KG1 (cell line): ENCODE measurements at regions not wholly inside any gene's neighbourhood (a gene's known extent, or its start where the extent isn't known, plus 50 kb on each side); places are given as distances from the start of the nearest gene placed in this dataset.

Experiments
- DNase-seq: peaks from one replicate; lab custom pipeline; 2025; lab: John Stamatoyannopoulos, UW

- DNase-seq: no peak
These were observed 263.4 kb upstream of the CHD6 start for GRCh38 chr20:41881466-41882046.

DNA sequence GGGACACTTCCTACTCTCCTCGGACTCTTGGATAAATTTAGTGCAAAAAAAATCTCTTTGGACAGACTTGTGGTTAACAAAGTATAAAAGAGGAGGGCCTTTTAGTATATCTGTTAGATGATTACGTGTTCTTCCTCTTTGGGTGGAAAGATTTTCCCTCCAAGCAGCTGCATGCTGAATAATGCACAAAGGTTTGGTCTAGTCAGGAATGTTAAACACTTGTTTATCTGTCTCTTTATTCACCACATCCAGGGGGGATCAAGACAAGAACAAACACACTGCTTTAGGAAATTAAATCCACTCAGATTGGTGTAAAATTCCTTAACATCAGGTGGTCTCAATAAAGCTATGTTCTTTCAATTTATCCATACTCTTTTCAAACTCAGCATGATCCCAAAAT is 260.9 kb upstream of the CHD6 start:
- DNase-seq: no peak

DNA sequence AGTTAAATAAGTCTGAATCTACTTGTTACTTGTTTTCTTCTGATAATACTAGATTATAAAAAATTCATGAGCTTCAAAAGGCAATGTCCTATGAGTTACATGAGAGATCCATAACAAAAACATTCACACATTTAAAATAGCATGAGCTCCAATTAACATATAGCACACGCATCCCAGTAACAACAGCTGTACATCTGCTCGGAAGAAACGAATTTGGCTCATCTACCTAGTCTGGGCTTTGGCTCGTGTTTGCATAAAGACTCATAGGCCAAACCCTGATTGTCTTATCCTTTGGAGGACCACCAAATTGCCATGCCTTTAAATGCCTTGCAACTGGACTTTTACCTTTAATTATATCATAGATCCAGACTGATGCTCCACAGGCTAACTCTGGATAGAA is 259.7 kb upstream of the CHD6 start:
- DNase-seq: no peak

GRCh38 chr20:41874658-41875057 is 256.5 kb upstream of the CHD6 start:
- no peak for DNase-seq

DNA sequence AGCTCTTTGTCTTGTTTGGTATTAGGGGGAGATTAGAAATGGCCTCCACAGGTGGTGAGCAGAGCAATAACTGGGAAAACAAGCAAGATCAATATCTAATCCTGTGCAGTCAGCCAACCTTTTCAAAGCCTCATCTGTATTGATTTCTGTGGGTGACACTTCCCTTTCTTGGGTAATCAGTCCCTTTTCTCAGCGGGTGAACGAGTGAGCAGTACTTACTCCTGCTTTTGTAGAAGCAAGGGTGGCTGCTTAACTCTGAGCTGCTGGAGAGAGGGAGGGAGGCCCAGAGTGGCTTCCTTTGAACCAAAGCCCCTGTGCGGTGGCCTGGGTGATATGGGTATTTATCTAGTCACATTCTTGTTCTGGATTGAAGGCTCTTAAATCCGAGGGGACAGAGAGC is 254.8 kb upstream of the CHD6 start:
- DNase-seq: no peak

DNA sequence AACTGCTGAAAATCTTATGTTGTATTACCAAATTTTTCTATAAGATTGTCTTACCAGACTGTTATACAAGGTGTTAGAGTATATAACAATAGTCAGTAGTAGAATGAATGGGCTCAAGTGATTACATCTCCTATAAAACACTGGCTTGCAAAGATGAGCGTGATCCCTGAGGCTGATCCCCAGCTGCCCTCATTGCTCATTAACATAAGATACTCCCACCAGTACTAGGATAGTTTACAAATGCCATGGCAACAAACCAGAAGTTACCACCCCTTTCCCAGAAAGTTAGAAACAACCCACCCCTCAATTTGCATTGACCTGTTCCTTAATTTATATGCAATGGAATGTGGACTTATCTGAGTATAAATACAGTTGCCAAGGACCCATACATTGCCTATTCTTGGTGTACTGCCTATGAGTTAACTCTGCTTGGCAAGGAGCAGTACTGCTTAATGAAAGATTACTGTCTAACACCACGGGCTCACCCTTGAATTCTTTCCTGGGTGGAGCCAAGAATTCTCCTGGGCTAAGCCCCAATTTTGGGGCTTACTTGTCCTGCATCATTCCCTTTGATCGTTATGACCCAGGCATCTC is 252.8 kb upstream of the CHD6 start:
- DNase-seq: no peak

DNA sequence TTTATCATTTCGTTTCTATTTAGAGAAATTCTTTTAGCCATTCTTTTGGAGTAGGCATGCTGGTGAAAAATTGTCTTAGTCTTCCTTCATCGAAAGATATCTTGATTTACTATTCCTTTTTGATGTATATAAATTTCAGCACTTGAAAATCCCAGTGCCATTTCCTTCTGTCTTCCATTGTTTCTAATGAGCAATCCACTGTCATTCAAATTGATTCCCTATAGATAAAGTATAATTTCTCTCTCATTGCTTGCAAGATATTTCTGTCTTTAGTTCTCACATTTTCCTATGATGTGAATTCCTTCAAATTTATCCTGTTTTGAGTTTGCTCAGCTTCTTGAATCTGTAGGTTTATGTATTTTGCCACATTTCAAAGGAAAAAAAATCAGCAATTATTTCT is 251.1 kb upstream of the CHD6 start:
- no peak for DNase-seq

DNA sequence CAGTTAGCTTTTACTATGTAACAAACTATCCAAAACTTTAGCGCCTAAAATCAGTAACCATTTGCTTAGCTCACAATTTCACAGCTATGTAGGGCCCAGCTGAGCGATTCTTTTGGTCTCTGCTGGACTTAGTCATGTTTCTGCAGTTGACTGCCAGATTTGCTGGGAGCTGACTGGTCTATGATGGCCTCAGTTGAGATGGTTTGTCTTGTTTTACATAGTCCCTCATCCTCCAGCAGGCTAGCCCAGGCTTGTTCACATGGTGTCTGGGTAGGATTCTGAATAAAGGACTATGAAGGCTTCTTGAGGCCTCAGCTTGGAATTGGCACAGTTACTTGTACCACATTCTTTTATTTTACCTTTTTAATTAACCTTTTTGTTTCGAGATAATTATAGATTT is 247.8 kb upstream of the CHD6 start:
- no peak for DNase-seq

GRCh38 chr20:41862476-41862875 is 244.3 kb upstream of the CHD6 start:
- DNase-seq: no peak

DNA sequence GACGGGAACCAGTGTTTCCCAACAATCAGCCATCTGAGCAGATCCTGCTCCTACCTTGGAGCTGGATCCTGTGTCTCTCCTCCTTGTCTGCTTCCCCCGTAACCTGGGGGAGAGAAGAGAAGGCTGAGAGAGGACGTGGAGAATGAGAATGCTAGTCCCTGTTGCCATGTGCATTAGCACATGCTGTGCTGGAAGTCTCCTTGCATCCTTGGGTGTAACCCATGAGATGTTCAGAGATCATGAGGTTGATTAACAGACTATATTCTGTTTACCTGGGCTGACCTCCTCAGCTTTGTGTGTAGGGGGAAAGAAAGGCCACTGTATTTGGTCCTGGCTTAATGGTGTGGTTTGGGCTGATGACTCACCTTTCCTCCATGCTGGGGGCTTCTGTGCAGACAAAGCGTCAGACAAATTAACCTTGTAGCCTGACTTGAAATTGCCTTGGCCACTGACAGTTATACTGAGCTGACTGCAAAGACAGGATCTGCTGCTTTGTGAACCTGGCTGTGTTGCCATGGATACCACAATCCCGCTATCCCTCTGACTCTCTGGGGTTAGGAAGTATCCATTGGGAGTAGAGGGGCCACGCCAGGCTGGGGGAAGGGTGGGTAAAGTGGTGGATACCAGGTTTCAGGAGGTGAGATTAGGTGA is 243.7 kb upstream of the CHD6 start:
- no peak for DNase-seq

DNA sequence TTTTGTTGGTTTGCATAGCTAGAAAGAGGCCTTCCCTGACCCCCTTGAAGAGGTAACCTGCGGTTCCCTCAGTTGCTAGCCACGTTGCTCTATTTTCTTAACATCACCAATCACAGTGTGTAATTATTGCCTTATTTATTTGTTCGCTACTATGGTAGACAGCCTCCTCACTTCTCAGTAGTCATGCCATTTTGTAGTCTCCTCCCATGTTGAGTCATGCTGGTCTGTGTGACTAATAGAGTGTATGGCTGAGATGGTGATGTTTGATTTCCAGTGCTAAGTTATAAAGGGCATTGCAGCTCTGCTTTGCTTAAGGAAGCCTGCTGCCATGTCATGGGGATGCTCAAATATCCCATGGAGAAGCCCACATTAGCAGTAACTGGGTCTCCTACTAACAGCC is 236.6 kb upstream of the CHD6 start:
- no peak for DNase-seq

GRCh38 chr20:41853806-41854205 is 235.6 kb upstream of the CHD6 start:
- no peak for DNase-seq

DNA sequence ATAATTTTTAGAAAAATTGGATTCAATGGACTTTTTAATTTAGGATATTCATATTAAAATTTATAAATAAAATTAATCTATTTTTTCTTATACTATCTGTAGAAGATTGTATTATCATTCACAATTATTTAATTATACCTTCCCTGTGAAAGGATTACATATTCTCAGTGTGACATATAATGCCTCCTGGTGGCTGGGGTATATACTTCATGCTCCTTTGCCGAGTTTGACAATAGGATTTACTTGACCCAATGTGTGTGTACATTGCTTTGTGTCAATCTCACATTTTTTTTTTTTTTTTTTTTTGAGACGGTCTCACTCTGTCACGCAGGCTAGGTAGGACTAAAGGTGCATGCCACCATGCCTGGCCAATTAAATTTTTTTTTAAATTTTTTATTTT is 230.0 kb upstream of the CHD6 start:
- no peak for DNase-seq

- DNase-seq: no peak
These were observed 219.6 kb upstream of the CHD6 start for GRCh38 chr20:41837669-41838224.

DNA sequence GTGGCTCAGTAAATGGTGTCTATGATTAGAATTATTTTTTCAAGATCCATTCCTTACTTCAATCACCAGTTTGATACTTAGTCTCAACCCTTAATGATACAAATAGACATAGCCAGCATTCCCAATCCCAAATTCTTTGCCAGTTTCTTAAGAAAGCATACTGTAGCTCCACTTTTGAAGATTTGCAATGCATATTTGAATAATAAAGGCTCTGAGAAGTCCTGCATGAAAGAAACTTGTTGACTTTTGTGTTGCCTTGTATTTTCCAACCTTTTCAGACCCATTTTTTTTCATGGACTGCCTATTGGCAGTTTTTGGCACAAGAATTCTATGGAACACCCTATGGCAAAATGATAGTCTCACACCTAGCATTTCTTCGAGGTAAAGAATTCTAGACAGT is 215.6 kb upstream of the CHD6 start:
- no peak for DNase-seq

GRCh38 chr20:41830702-41831101 is 212.5 kb upstream of the CHD6 start:
- DNase-seq: no peak

DNA sequence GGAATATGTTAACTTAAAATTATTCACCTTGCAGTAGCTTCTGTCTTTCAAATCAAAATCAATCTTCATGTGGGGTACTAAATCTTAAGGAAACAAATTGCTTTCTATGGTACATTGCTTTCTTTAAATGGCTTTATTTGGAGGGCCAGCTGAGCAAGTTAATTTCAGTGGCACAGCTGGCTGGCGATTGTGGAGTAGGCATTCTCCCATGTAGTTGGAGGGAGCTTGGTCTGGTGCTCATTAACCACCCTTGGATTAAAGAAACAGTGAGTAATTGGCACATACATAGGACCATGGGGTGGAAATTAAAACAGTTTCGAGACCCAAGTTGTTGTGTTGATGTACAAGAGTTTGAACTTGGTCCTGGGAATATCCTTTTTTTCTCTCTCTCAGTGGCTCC is 201.3 kb upstream of the CHD6 start:
- no peak for DNase-seq

DNA sequence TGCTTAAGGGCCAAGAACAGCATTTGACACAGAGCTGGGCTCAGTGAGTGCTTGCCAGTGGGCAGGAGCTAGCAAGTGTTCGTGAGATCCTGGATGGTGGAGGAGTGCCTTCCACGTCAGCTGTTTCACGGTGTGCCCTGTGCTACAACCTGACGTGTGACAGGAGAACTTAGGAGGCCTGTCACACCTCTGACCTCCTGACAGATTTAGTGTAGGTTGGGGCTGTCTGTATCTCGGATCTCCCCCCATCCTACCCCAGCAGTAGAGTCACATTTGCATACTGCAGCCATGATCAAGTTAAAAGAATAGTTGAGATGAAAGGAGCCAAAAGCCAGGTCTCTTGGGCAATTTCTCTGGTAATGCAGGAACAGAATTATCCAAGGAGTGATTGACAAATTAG is 200.8 kb upstream of the CHD6 start:
- no peak for DNase-seq

DNA sequence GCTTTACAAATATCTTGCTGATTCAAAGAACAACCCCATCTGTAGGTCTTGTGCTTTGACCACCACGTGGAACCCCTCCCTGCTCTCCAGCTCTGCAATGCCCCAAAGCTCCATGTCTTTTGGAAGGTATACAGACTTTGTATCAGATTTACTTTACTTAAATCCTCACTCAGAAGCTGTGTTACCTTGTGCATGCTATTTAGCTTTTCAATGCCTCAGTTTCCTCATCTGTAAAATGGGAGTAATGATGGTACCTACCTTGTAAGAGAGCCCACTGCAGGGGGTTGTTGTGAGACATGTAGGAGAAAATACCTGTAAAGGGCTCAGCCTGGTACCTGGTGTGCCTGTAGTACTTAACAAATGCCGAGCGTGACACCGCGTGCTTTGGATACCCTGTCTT is 200.2 kb upstream of the CHD6 start:
- no peak for DNase-seq

DNA sequence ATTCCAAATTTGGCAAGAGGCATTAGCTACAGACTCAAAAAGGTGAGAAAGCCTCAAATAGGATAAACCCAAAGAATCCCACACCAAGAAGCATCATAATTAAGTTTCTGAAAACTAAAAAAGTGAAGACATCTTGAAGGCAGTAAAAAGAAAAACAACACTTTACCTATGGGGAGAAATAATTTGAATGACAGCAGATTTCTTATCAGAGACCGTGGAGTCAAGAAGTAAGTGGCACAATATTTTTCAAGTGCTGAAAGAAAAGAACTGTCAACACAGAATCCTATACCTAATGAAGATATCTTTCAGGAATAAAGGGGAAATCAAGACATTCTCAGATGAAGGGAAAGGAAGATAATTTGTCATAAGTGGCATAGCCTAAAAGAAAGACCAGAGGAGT is 193.3 kb upstream of the CHD6 start:
- no peak for DNase-seq

- DNase-seq: no peak
These were observed 181.9 kb upstream of the CHD6 start for GRCh38 chr20:41800040-41800439.

DNA sequence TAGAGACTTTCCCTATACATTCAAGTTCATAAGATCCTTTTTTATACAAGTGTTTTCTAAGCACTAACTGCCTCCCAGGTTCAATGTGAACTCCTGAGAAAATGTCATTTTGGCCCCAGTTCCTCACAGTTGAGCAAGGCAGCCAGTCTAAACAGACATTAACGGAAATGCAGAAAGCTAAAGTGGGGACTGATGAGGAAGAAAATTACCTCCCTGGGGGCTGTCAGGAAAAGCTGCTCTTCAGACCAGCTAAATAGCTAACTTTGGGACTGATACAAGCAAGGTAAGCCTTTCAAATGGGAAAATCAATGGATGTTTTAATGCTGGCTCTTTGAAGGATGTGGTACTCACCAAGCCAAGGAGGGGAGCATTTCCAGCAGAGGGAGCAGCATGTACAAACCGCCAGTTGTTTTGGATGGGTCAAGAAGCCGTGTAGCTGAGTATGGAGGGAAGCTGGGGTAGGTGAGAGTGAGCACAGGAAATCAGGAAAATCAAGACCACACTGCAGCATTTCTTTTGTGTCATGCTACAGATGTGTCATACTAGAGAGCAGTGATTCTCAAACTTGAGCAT is 180.8 kb upstream of the CHD6 start:
- no peak for DNase-seq

GRCh38 chr20:41786158-41786557 is 168.0 kb upstream of the CHD6 start:
- DNase-seq: no peak
